Endothelial cell of umbilical vein (primary cell): ENCODE measurements at regions not wholly inside any gene's neighbourhood (a gene's known extent, or its start where the extent isn't known, plus 50 kb on each side); places are given as distances from the start of the nearest gene placed in this dataset.

Experiments used
- CTCF ChIP-seq, 2 donors: IDR thresholded peaks; 1 replicate in 1 of 2; 2 replicates in 1 of 2; pipeline ENCODE4 v1.5.1; 2011; ENCODE audit warnings: low read length in 2 of 2, mild to moderate bottlenecking in 2 of 2, moderate library complexity in 2 of 2, control low read depth in 1 of 2, inconsistent platforms in 1 of 2, low read depth in 1 of 2; ENCODE audit not compliant: insufficient read depth in 1 of 2; ENCODE audit errors: extremely low read depth in 1 of 2
- EZH2 ChIP-seq: IDR thresholded peaks from 2 replicates; pipeline ENCODE4 v1.6.1; 2012; ENCODE audit warnings: borderline replicate concordance, low read depth, mild to moderate bottlenecking, moderate library complexity, low read length, inconsistent platforms; ENCODE audit not compliant: severe bottlenecking
- FOS ChIP-seq: IDR thresholded peaks from 2 replicates; pipeline ENCODE4 v1.6.1; 2011; ENCODE audit warnings: mild to moderate bottlenecking, low read length, moderate library complexity, borderline replicate concordance; ENCODE audit not compliant: insufficient read depth
- GATA2 ChIP-seq: IDR thresholded peaks from 2 replicates; pipeline ENCODE4 v1.7.0; 2011; ENCODE audit warnings: low read depth, mild to moderate bottlenecking, moderate library complexity, mixed read lengths, low read length; ENCODE audit not compliant: insufficient read length, insufficient read depth
- JUN ChIP-seq: IDR thresholded peaks from 2 replicates; pipeline ENCODE4 v1.6.1; 2011; ENCODE audit warnings: borderline replicate concordance, low read depth; ENCODE audit not compliant: insufficient read length, insufficient read depth
- MAX ChIP-seq: IDR thresholded peaks from 2 replicates; pipeline ENCODE4 v1.6.1; 2011; ENCODE audit not compliant: insufficient read depth, insufficient read length
- MYC ChIP-seq: IDR thresholded peaks from one replicate; pipeline ENCODE4 v1.6.1; 2011; ENCODE audit warnings: mild to moderate bottlenecking, low read depth, low read length
- POLR2A ChIP-seq: IDR thresholded peaks from 2 replicates; pipeline ENCODE4 v1.6.1; 2012; ENCODE audit warnings: low read depth, mild to moderate bottlenecking, control low read depth, low read length
- POLR2AphosphoS5 ChIP-seq: IDR thresholded peaks from 2 replicates; pipeline ENCODE4 v1.6.1; 2012; ENCODE audit warnings: low read depth, mild to moderate bottlenecking, control low read depth, low read length, moderate library complexity; ENCODE audit not compliant: insufficient read depth

GRCh38 chr16:79298476-79298875, 302.1 kb downstream of the MAF start:
- no peak for TF ChIP-seq CTCF (IDR thresholded peaks at IDR 0.05; ENCODE audit: extremely low read depth in 1 of 2, insufficient read depth in 1 of 2, low read depth in 1 of 2, low read length in 2 of 2)
- TF ChIP-seq POLR2AphosphoS5: no peak
- TF ChIP-seq JUN: no peak
- TF ChIP-seq POLR2A: no peak
- TF ChIP-seq EZH2: no peak
- no peak for TF ChIP-seq MAX
- no peak for TF ChIP-seq FOS
- TF ChIP-seq MYC: no peak
- no peak for TF ChIP-seq GATA2
